ENCODE measurements at regions not wholly inside any gene's neighbourhood (a gene's known extent, or its start where the extent isn't known, plus 50 kb on each side); places are given as distances from the start of the nearest gene placed in this dataset.

GRCh38 chr18:60831971-60832370 lies 459.4 kb upstream of the MC4R start:
- TF ChIP-seq CTCF (IDR thresholded peaks at IDR 0.05) = no peak
- TF ChIP-seq POLR2A (IDR thresholded peaks at IDR 0.05) = no peak

Measured in Peyer's patch (tissue), 4 donors.